ENCODE measurements at regions not wholly inside any gene's neighbourhood (a gene's known extent, or its start where the extent isn't known, plus 50 kb on each side); places are given as distances from the start of the nearest gene placed in this dataset.
A peak's percentile ranks its signal among the peaks of the same experiment; 100 is the strongest.

DNA sequence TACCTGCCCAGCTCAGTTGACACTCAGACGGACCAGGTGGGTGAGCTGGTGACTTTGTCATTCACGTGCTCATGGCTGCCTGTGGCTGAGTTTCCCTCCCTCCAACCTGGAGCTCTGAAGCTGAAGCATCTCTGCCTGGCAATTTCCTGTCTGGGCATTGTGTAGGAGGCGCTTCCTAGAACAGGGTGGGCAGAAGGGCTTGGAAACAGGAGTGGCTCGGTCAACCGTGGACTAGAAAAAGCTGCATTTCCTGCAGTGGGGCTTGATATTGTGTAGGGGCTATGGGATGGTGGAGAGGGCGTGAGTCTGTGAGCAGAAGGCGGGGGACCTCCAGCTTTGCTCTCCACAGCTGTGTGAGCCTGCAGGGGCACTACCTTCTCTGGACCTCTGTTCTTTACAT, 278.3 kb downstream of the TEX29 start:
- peak in 1 of 2 donors; percentile 57 for DNase-seq
- H3K27ac ChIP-seq (ENCODE audit: low read depth in 1 of 2, low read length in 2 of 2) = no peak overlapping the region
- H3K9me3 ChIP-seq (ENCODE audit: control insufficient read depth, low read length) = no peaks in the 10 kb centered on the region
- H3K4me3 ChIP-seq (ENCODE audit: low read length in 2 of 2) = no peak overlapping the region
- no peaks in the 10 kb centered on the region for H3K36me3 ChIP-seq (ENCODE audit: control insufficient read depth in 1 of 2, insufficient read depth in 2 of 2, low read length in 1 of 2)
- ATAC-seq (ENCODE audit: low FRiP score) = no peak
- 57 to 64% methylated on average over 7 of the region's 7 CpGs for WGBS, 2 donors
- H3K4me1 ChIP-seq (ENCODE audit: control insufficient read depth in 1 of 2, insufficient read depth in 2 of 2, low read length in 2 of 2) = no peaks in the 10 kb centered on the region
- intact Hi-C loops (cut with DNase I) = no loop called here
- H3K27me3 ChIP-seq (ENCODE audit: control insufficient read depth in 1 of 2, insufficient read depth in 2 of 2, low read length in 1 of 2) = no peaks in the 10 kb centered on the region

DNA sequence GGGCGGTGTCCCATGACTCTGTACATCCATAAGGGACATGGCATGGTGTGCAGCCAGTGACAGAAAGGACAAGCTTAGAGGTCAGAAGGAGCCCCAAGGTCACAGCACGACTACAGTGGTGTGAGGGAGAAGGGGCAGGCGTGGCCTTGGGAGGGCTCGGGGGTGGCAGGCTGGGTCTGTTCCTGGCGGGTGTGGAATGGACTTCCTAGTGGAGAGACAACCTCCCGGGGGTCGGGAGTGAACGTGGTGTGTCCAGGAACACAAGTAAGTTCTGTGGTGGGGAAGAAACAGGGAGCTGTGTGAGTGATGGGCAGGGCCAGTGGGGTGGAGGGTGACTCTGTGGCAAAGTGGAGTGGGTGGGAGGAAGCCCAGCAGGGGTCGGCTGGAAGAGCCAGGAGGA, 279.3 kb downstream of the TEX29 start:
- Histone ChIP-seq H3K36me3 (ENCODE audit: control insufficient read depth in 1 of 2, insufficient read depth in 2 of 2, low read length in 1 of 2) (no peaks in the 10 kb centered on the region), H3K4me1 (ENCODE audit: control insufficient read depth in 1 of 2, insufficient read depth in 2 of 2, low read length in 2 of 2) (no peaks in the 10 kb centered on the region), H3K27me3 (ENCODE audit: control insufficient read depth in 1 of 2, insufficient read depth in 2 of 2, low read length in 1 of 2) (no peaks in the 10 kb centered on the region), H3K27ac (ENCODE audit: low read depth in 1 of 2, low read length in 2 of 2) (no peak overlapping the region), H3K9me3 (ENCODE audit: control insufficient read depth, low read length) (peaks cover 1% of the 10 kb centered on the region), H3K4me3 (ENCODE audit: low read length in 2 of 2) (no peak overlapping the region)
- ATAC-seq (ENCODE audit: low FRiP score) = no peak
- 70 to 72% methylated on average over 9 of the region's 9 CpGs for WGBS, 2 donors
- intact Hi-C loops (cut with DNase I) = no loop called here
- peak in 1 of 2 donors; percentile 39 for DNase-seq

DNA sequence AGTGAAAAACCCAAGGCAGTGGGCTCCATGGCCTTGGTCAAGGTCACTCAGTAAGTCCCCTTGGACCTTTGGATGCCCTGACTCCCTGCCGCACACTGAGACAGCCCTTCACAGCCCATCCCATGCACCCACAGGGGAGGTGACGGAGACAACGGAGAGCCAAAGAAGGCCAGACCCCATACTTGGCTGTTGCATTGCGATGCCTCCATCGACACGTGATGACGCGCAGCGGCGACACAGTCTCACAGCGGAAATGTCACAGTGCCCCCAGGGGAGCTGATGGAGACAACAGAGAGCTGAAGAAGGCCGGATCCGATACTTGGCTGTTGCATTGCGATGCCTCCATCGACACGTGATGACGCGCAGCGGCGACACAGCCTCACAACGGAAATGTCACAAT, 282.4 kb downstream of the TEX29 start:
- Histone ChIP-seq H3K4me1 (ENCODE audit: control insufficient read depth in 1 of 2, insufficient read depth in 2 of 2, low read length in 2 of 2) (no peaks in the 10 kb centered on the region), H3K27ac (ENCODE audit: low read depth in 1 of 2, low read length in 2 of 2) (no peak overlapping the region), H3K9me3 (ENCODE audit: control insufficient read depth, low read length) (peaks cover 1% of the 10 kb centered on the region), H3K27me3 (ENCODE audit: control insufficient read depth in 1 of 2, insufficient read depth in 2 of 2, low read length in 1 of 2) (no peaks in the 10 kb centered on the region), H3K4me3 (ENCODE audit: low read length in 2 of 2) (no peak overlapping the region), H3K36me3 (ENCODE audit: control insufficient read depth in 1 of 2, insufficient read depth in 2 of 2, low read length in 1 of 2) (no peaks in the 10 kb centered on the region)
- 92 to 95% methylated on average over 21 of the region's 21 CpGs for WGBS, 2 donors
- ATAC-seq (ENCODE audit: low FRiP score) (no peak), DNase-seq (peak in 1 of 2 donors; percentile 48)
- intact Hi-C loops (cut with DNase I) = no loop called here

DNA sequence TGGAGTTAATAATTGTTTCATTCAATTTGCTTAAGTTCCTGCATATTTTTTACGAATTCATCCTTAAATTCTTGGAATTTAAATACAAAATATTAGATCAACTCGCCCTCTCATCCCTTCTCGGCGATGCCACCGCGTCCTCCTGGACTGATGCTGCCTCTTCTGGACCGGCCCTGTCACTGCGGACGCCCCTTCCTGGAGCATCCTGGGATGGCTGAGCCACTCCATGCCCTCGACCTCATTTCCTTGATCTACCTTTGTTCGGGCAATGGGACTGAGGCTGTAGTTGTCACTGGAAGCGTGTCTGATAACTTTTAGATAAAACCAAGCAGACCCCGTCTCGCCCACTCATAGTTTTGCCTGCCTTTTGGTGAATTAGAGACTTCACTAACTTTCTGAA, 283.7 kb downstream of the TEX29 start:
- no peak for ATAC-seq (ENCODE audit: low FRiP score)
- Histone ChIP-seq H3K4me1 (ENCODE audit: control insufficient read depth in 1 of 2, insufficient read depth in 2 of 2, low read length in 2 of 2) (no peaks in the 10 kb centered on the region), H3K9me3 (ENCODE audit: control insufficient read depth, low read length) (peaks cover 1% of the 10 kb centered on the region), H3K27me3 (ENCODE audit: control insufficient read depth in 1 of 2, insufficient read depth in 2 of 2, low read length in 1 of 2) (no peaks in the 10 kb centered on the region), H3K36me3 (ENCODE audit: control insufficient read depth in 1 of 2, insufficient read depth in 2 of 2, low read length in 1 of 2) (no peaks in the 10 kb centered on the region), H3K4me3 (ENCODE audit: low read length in 2 of 2) (no peak overlapping the region), H3K27ac (ENCODE audit: low read depth in 1 of 2, low read length in 2 of 2) (no peak overlapping the region)
- DNase-seq = peak in 1 of 2 donors; percentile 59
- WGBS, 2 donors = 79 to 81% methylated on average over 14 of the region's 14 CpGs
- intact Hi-C loops (cut with DNase I) = no loop called here

DNA sequence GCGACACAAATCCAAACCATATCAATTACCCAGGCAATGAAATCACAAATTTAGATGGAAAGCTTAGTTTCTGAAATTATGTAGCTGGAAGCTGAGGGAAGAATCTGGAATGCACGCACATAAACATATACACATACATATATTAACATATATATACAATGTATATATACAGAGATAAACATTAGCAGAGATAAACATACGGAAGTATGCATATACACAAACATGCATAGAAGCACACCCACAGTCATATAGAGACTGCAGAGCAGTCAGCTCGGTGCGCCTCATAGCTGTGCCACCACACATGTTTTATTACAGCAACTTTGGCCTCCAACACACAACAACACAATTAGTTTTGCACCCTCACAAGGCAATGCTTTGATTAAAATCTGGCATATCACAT, 288.1 kb downstream of the TEX29 start:
- ATAC-seq (ENCODE audit: low FRiP score) = no peak
- Histone ChIP-seq H3K36me3 (ENCODE audit: control insufficient read depth in 1 of 2, insufficient read depth in 2 of 2, low read length in 1 of 2) (no peaks in the 10 kb centered on the region), H3K4me3 (ENCODE audit: low read length in 2 of 2) (no peak overlapping the region), H3K4me1 (ENCODE audit: control insufficient read depth in 1 of 2, insufficient read depth in 2 of 2, low read length in 2 of 2) (no peaks in the 10 kb centered on the region), H3K9me3 (ENCODE audit: control insufficient read depth, low read length) (peaks cover 4% of the 10 kb centered on the region), H3K27me3 (ENCODE audit: control insufficient read depth in 1 of 2, insufficient read depth in 2 of 2, low read length in 1 of 2) (no peaks in the 10 kb centered on the region), H3K27ac (ENCODE audit: low read depth in 1 of 2, low read length in 2 of 2) (no peak overlapping the region)
- DNase-seq = peak in 1 of 2 donors; percentile 39
- 82 to 90% methylated on average over 5 of the region's 5 CpGs for WGBS, 2 donors
- intact Hi-C loops (cut with DNase I) = no loop called here

DNA sequence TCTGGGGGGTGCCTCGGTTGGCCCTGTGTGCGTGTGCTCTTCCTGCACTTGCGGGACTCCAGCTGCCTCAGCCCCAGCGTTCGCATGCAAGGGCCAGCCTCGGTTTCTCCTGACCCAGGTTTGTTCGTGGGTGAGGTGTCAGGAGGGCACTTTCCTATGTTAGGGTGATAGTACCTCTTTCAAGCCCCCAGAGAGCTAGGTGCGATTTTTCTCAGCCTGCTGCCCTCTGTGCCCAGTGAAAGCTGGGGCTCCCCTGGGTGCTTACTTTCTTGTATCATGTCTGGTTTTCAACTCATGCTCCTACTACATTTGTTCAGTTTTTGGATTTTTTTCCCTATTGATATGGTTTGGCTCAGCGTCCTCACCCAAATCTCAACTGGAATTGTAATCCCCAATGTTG, 289.2 kb downstream of the TEX29 start:
- Histone ChIP-seq H3K4me3 (ENCODE audit: low read length in 2 of 2) (no peak overlapping the region), H3K27ac (ENCODE audit: low read depth in 1 of 2, low read length in 2 of 2) (no peak overlapping the region), H3K9me3 (ENCODE audit: control insufficient read depth, low read length) (peaks cover 3% of the 10 kb centered on the region), H3K4me1 (ENCODE audit: control insufficient read depth in 1 of 2, insufficient read depth in 2 of 2, low read length in 2 of 2) (no peaks in the 10 kb centered on the region), H3K36me3 (ENCODE audit: control insufficient read depth in 1 of 2, insufficient read depth in 2 of 2, low read length in 1 of 2) (no peaks in the 10 kb centered on the region), H3K27me3 (ENCODE audit: control insufficient read depth in 1 of 2, insufficient read depth in 2 of 2, low read length in 1 of 2) (no peaks in the 10 kb centered on the region)
- intact Hi-C loops (cut with DNase I) = no loop called here
- ATAC-seq (ENCODE audit: low FRiP score) (no peak), DNase-seq (peak in 1 of 2 donors; percentile 67)
- WGBS, 2 donors = 88% methylated on average over 9 of the region's 9 CpGs

DNA sequence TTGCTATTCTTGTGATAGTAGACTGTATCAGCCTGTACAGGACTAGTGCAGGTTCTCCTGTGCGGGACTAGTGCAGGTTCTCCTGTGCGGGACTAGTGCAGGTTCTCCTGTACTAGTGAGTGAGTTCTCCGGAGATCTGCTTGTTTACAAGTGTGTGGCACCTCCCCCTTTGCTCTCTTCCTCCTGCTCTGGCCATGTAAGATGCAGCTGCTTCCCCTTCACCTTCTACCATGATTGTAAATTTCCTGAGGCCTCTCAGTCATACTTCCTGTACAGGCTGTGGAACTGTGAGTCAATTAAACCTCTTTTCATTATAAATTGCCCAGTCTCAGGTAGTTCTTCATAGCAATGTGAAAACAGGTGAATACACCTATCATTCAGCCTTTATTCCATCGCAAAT, 289.6 kb downstream of the TEX29 start:
- no peaks in the 10 kb centered on the region for H3K36me3 ChIP-seq (ENCODE audit: control insufficient read depth in 1 of 2, insufficient read depth in 2 of 2, low read length in 1 of 2)
- H3K27me3 ChIP-seq (ENCODE audit: control insufficient read depth in 1 of 2, insufficient read depth in 2 of 2, low read length in 1 of 2) = no peaks in the 10 kb centered on the region
- no peaks in the 10 kb centered on the region for H3K4me1 ChIP-seq (ENCODE audit: control insufficient read depth in 1 of 2, insufficient read depth in 2 of 2, low read length in 2 of 2)
- no peak overlapping the region for H3K4me3 ChIP-seq (ENCODE audit: low read length in 2 of 2)
- no peak overlapping the region for H3K27ac ChIP-seq (ENCODE audit: low read depth in 1 of 2, low read length in 2 of 2)
- 58 to 70% methylated on average over 4 of the region's 4 CpGs for WGBS, 2 donors
- ATAC-seq (ENCODE audit: low FRiP score) (no peak), DNase-seq (peak in 1 of 2 donors; percentile 25)
- H3K9me3 ChIP-seq (ENCODE audit: control insufficient read depth, low read length) = peaks cover 3% of the 10 kb centered on the region
- intact Hi-C loops (cut with DNase I) = no loop called here

DNA sequence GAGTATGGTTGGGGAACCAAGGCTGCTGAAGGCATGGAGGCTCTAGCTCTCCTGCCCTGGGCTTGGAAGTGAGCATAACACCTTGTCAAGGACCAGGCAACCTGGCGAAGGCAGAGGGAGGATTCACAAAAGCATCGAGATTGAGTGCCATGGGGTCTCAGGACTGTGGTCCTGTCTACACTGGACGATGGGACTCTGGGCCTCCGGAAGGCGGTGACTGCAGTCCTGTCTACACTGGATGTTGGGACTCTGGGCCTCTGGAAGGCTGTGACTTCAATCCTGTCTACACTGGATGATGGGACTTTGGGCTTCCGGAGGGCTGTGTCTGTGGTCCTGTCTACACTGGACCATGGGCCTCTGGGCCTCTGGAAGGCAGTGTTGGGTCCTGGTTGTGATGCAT, 290.4 kb downstream of the TEX29 start:
- Histone ChIP-seq H3K4me3 (ENCODE audit: low read length in 2 of 2) (no peak overlapping the region), H3K36me3 (ENCODE audit: control insufficient read depth in 1 of 2, insufficient read depth in 2 of 2, low read length in 1 of 2) (no peaks in the 10 kb centered on the region), H3K27ac (ENCODE audit: low read depth in 1 of 2, low read length in 2 of 2) (no peak overlapping the region), H3K4me1 (ENCODE audit: control insufficient read depth in 1 of 2, insufficient read depth in 2 of 2, low read length in 2 of 2) (no peaks in the 10 kb centered on the region), H3K27me3 (ENCODE audit: control insufficient read depth in 1 of 2, insufficient read depth in 2 of 2, low read length in 1 of 2) (no peaks in the 10 kb centered on the region), H3K9me3 (ENCODE audit: control insufficient read depth, low read length) (peaks cover 3% of the 10 kb centered on the region)
- no peak for ATAC-seq (ENCODE audit: low FRiP score)
- DNase-seq = peak in 1 of 2 donors; percentile 24
- intact Hi-C loops (cut with DNase I) = no loop called here
- WGBS, 2 donors = 82 to 85% methylated on average over 6 of the region's 6 CpGs

DNA sequence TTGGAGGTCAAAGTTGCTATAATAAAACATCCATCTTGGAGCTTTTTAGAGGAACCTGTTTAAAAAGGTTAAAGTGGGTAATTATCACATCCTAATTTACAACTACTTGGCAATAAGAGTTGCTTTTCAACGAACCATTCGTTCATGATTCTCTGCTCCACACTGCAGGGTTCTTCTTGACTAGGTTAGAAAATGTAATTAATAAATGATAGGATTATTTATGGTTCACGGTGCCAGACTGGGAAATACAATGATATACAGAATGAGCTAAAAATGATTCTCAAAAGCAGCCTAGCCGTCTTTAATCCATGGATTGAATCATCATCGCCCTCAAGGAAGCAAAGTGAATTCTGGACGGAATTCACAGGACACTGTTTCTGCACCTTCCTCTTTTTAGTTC, 291.2 kb downstream of the TEX29 start:
- 76 to 79% methylated on average over 6 of the region's 6 CpGs for WGBS, 2 donors
- Histone ChIP-seq H3K27ac (ENCODE audit: low read depth in 1 of 2, low read length in 2 of 2) (no peak overlapping the region), H3K27me3 (ENCODE audit: control insufficient read depth in 1 of 2, insufficient read depth in 2 of 2, low read length in 1 of 2) (no peaks in the 10 kb centered on the region), H3K4me1 (ENCODE audit: control insufficient read depth in 1 of 2, insufficient read depth in 2 of 2, low read length in 2 of 2) (no peaks in the 10 kb centered on the region), H3K4me3 (ENCODE audit: low read length in 2 of 2) (no peak overlapping the region), H3K9me3 (ENCODE audit: control insufficient read depth, low read length) (peaks cover 3% of the 10 kb centered on the region), H3K36me3 (ENCODE audit: control insufficient read depth in 1 of 2, insufficient read depth in 2 of 2, low read length in 1 of 2) (no peaks in the 10 kb centered on the region)
- intact Hi-C loops (cut with DNase I) = no loop called here
- DNase-seq (no peak), ATAC-seq (ENCODE audit: low FRiP score) (no peak)

Data from aorta (tissue), 5 donors.